Left ventricle myocardium inferior (tissue), 1 donor: ENCODE measurements at regions not wholly inside any gene's neighbourhood (a gene's known extent, or its start where the extent isn't known, plus 50 kb on each side); places are given as distances from the start of the nearest gene placed in this dataset.

Experiments
- DNase-seq: peaks from one replicate; pipeline ENCODE4 v3.0.0-alpha.2; 2020
- H3K27ac ChIP-seq: fragments of 200-600 bp; replicated peaks from 2 replicates; pipeline ENCODE4 v1.8.0; 2021
- H3K27me3 ChIP-seq: fragments of 200-600 bp; 2 replicates; pipeline ENCODE4 v1.8.0; 2021; ENCODE audit warnings: low read depth
- H3K36me3 ChIP-seq: fragments of 200-600 bp; 2 replicates; pipeline ENCODE4 v1.8.0; 2021
- H3K4me1 ChIP-seq: fragments of 200-600 bp; 2 replicates; pipeline ENCODE4 v1.8.0; 2021
- H3K4me3 ChIP-seq: fragments of 200-600 bp; 2 replicates; pipeline ENCODE4 v1.8.0; 2021; ENCODE audit warnings: mild to moderate bottlenecking, moderate library complexity
- H3K9me3 ChIP-seq: fragments of 200-600 bp; replicated peaks from 2 replicates; pipeline ENCODE4 v1.8.0; 2021
- CTCF ChIP-seq: fragments of 200-600 bp; IDR thresholded peaks from 2 replicates; pipeline ENCODE4 v1.8.0; 2021; ENCODE audit warnings: antibody characterized with exemption, mild to moderate bottlenecking, borderline replicate concordance
- intact Hi-C: fragments of 100-400 bp; cut with micrococcal nuclease; formaldehyde crosslinking; loops from one replicate; pipeline ENCODE4 v1.11.0; 2022
- donor health status: DM: no; HTN: yes; CAD: no; lungs with severe emphysema.

- H3K27ac ChIP-seq: no peak overlapping the region
- H3K9me3 ChIP-seq: no peaks in the 10 kb centered on the region
- DNase-seq: no peak
- intact Hi-C loops: no loop called here
- no peaks in the 10 kb centered on the region for H3K4me1 ChIP-seq
- H3K4me3 ChIP-seq: no peak overlapping the region
- TF ChIP-seq CTCF: no peak
- H3K36me3 ChIP-seq: no peaks in the 10 kb centered on the region
- H3K27me3 ChIP-seq: peaks cover 17% of the 10 kb centered on the region
These were observed 94.9 kb upstream of the TOP1 start for GRCh38 chr20:40933758-40934157.

GRCh38 chr20:40938020-40938419 lies 90.6 kb upstream of the TOP1 start:
- Histone ChIP-seq H3K9me3 (no peaks in the 10 kb centered on the region), H3K27me3 (peaks cover 12% of the 10 kb centered on the region), H3K4me1 (no peaks in the 10 kb centered on the region), H3K27ac (no peak overlapping the region), H3K36me3 (no peaks in the 10 kb centered on the region), H3K4me3 (no peak overlapping the region)
- intact Hi-C loops: no loop called here
- TF ChIP-seq CTCF: no peak
- DNase-seq: no peak

GRCh38 chr20:40939667-40940066 lies 89.0 kb upstream of the TOP1 start:
- intact Hi-C loops: loop anchor here (10.0 kb wide), 1 partner anchor 195 kb away; no protein-coding TSS in a partner anchor

GRCh38 chr20:40941133-40941610 lies 87.5 kb upstream of the TOP1 start:
- peaks cover 12% of the 10 kb centered on the region for H3K27me3 ChIP-seq
- no peaks in the 10 kb centered on the region for H3K36me3 ChIP-seq
- no peaks in the 10 kb centered on the region for H3K4me1 ChIP-seq
- intact Hi-C loops: loop anchor here (10.0 kb wide), 1 partner anchor 196 kb away; no protein-coding TSS in a partner anchor
- H3K9me3 ChIP-seq: no peaks in the 10 kb centered on the region
- no peak overlapping the region for H3K27ac ChIP-seq
- no peak for TF ChIP-seq CTCF
- DNase-seq: no peak
- H3K4me3 ChIP-seq: no peak overlapping the region

More at GRCh38 chr20:40939667-40940066, 89.0 kb upstream of the TOP1 start:
- H3K4me1 ChIP-seq: no peaks in the 10 kb centered on the region
- no peak overlapping the region for H3K4me3 ChIP-seq
- DNase-seq: no peak
- TF ChIP-seq CTCF: no peak
- no peaks in the 10 kb centered on the region for H3K27me3 ChIP-seq
- H3K36me3 ChIP-seq: no peaks in the 10 kb centered on the region
- H3K9me3 ChIP-seq: no peaks in the 10 kb centered on the region
- no peak overlapping the region for H3K27ac ChIP-seq

GRCh38 chr20:40942006-40942405 lies 86.6 kb upstream of the TOP1 start:
- Histone ChIP-seq H3K27me3 (peaks cover 20% of the 10 kb centered on the region), H3K27ac (no peak overlapping the region), H3K9me3 (no peaks in the 10 kb centered on the region), H3K4me1 (no peaks in the 10 kb centered on the region), H3K36me3 (no peaks in the 10 kb centered on the region), H3K4me3 (no peak overlapping the region)
- DNase-seq: no peak
- intact Hi-C loops: loop anchor here (10.0 kb wide), 1 partner anchor 197 kb away; no protein-coding TSS in a partner anchor
- no peak for TF ChIP-seq CTCF
